H9 (cell line): ENCODE measurements at regions not wholly inside any gene's neighbourhood (a gene's known extent, or its start where the extent isn't known, plus 50 kb on each side); places are given as distances from the start of the nearest gene placed in this dataset.

ENCODE experiments used
- DNase-seq: peaks from one replicate; pipeline ENCODE4 v3.0.0-alpha.2; 2017
- H2AFZ ChIP-seq: one replicate; pipeline ENCODE4 v1.6.1; 2013; ENCODE audit warnings: mild to moderate bottlenecking, low read length, control low read depth, moderate library complexity
- H2AK5ac ChIP-seq: 2 replicates; pipeline ENCODE4 v1.6.1; 2013; ENCODE audit warnings: low read length, control low read depth, mixed read lengths; ENCODE audit not compliant: insufficient read length
- H2BK120ac ChIP-seq: one replicate; pipeline ENCODE4 v1.6.1; 2013; ENCODE audit warnings: low read depth, mild to moderate bottlenecking, low read length, control low read depth, inconsistent platforms; ENCODE audit not compliant: poor library complexity, severe bottlenecking
- H2BK12ac ChIP-seq: 2 replicates; pipeline ENCODE4 v1.6.1; 2013; ENCODE audit warnings: low read length, control low read depth, mixed read lengths, low read depth; ENCODE audit not compliant: insufficient read length
- H2BK15ac ChIP-seq: 2 replicates; pipeline ENCODE4 v1.6.1; 2013; ENCODE audit warnings: low read depth, low read length, control low read depth
- H2BK20ac ChIP-seq: one replicate; pipeline ENCODE4 v1.6.1; 2013; ENCODE audit warnings: low read depth, mild to moderate bottlenecking, low read length, control low read depth, inconsistent platforms; ENCODE audit not compliant: poor library complexity, severe bottlenecking
- H2BK5ac ChIP-seq: 2 replicates; pipeline ENCODE4 v1.6.1; 2013; ENCODE audit warnings: low read length, control low read depth, mixed read lengths; ENCODE audit not compliant: insufficient read length
- H3K14ac ChIP-seq: 2 replicates; pipeline ENCODE4 v1.6.1; 2013; ENCODE audit warnings: low read length, control low read depth; ENCODE audit not compliant: insufficient read depth
- H3K18ac ChIP-seq: 2 replicates; pipeline ENCODE4 v1.6.1; 2013; ENCODE audit warnings: low read depth, mild to moderate bottlenecking, mixed read lengths, low read length, control low read depth; ENCODE audit not compliant: insufficient read length
- H3K23ac ChIP-seq: 2 replicates; pipeline ENCODE4 v1.6.1; 2013; ENCODE audit warnings: low read length, control low read depth, mixed read lengths, low read depth; ENCODE audit not compliant: insufficient read length
- H3K23me2 ChIP-seq: 2 replicates; pipeline ENCODE4 v1.6.1; 2013; ENCODE audit warnings: low read depth, mild to moderate bottlenecking, mixed read lengths, low read length, control low read depth; ENCODE audit not compliant: insufficient read length, poor library complexity, severe bottlenecking
- H3K27ac ChIP-seq: 2 replicates; pipeline ENCODE4 v1.5.1; 2013; ENCODE audit warnings: low read length, control low read depth, mixed read lengths, low read depth; ENCODE audit not compliant: insufficient read length
- H3K27me3 ChIP-seq: 2 replicates; pipeline ENCODE4 v1.6.1; 2013; ENCODE audit warnings: low read length, control low read depth, inconsistent platforms; ENCODE audit not compliant: insufficient read depth
- H3K4ac ChIP-seq: 2 replicates; pipeline ENCODE4 v1.6.1; 2013; ENCODE audit warnings: low read depth, mild to moderate bottlenecking, control low read depth, inconsistent platforms, low read length, moderate library complexity
- H3K4me1 ChIP-seq: 2 replicates; pipeline ENCODE4 v1.6.1; 2013; ENCODE audit warnings: low read length, control low read depth, inconsistent platforms; ENCODE audit not compliant: insufficient read depth
- H3K4me2 ChIP-seq: 2 replicates; pipeline ENCODE4 v1.6.1; 2013; ENCODE audit warnings: low read length, control low read depth, mixed read lengths; ENCODE audit not compliant: insufficient read length, insufficient read depth
- H3K56ac ChIP-seq: 2 replicates; pipeline ENCODE4 v1.6.1; 2013; ENCODE audit warnings: low read depth, mild to moderate bottlenecking, mixed read lengths, low read length, control low read depth; ENCODE audit not compliant: insufficient read length
- H3K79me1 ChIP-seq: 2 replicates; pipeline ENCODE4 v1.6.1; 2013; ENCODE audit warnings: low read depth, mild to moderate bottlenecking, moderate library complexity, low read length, control low read depth, inconsistent platforms; ENCODE audit not compliant: insufficient read depth, poor library complexity, severe bottlenecking
- H3K79me2 ChIP-seq: 2 replicates; pipeline ENCODE4 v1.6.1; 2013; ENCODE audit warnings: low read length, control low read depth, inconsistent platforms; ENCODE audit not compliant: insufficient read depth
- H3K9ac ChIP-seq: 2 replicates; pipeline ENCODE4 v1.6.1; 2013; ENCODE audit warnings: low read length, control low read depth, mixed read lengths; ENCODE audit not compliant: insufficient read length; ENCODE audit errors: extremely low read depth
- H3K9me3 ChIP-seq: one replicate; pipeline ENCODE4 v1.6.1; 2013; ENCODE audit warnings: low read depth, low read length, inconsistent platforms; ENCODE audit not compliant: control insufficient read depth
- H3T11ph ChIP-seq: one replicate; pipeline ENCODE4 v1.6.1; 2013; ENCODE audit warnings: mild to moderate bottlenecking, low read length, control low read depth, inconsistent platforms
- H4K20me1 ChIP-seq: one replicate; pipeline ENCODE4 v1.6.1; 2013; ENCODE audit not compliant: control insufficient read depth, insufficient read length, insufficient read depth
- H4K5ac ChIP-seq: 2 replicates; pipeline ENCODE4 v1.6.1; 2013; ENCODE audit warnings: low read depth, mild to moderate bottlenecking, mixed read lengths, low read length, control low read depth; ENCODE audit not compliant: insufficient read length
- H4K8ac ChIP-seq: replicated peaks from 2 replicates; pipeline ENCODE4 v1.6.1; 2013; ENCODE audit warnings: low read length, control low read depth, mixed read lengths, low read depth; ENCODE audit not compliant: insufficient read length
- H4K91ac ChIP-seq: 2 replicates; pipeline ENCODE4 v1.6.1; 2013; ENCODE audit warnings: low read depth, mild to moderate bottlenecking, moderate library complexity, mixed read lengths, low read length, control low read depth; ENCODE audit not compliant: insufficient read length
- H3K27ac Mint-ChIP-seq, 3 experiments: 2 replicates in 2 of 3; 3 replicates in 1 of 3; pipeline ENCODE4 v1.8.0; 2020 to 2021; ENCODE audit warnings: mixed read lengths in 3 of 3, mild to moderate bottlenecking in 1 of 3, moderate library complexity in 1 of 3
- H3K27me3 Mint-ChIP-seq: 2 replicates; pipeline ENCODE4 v1.8.0; 2021; ENCODE audit warnings: low read depth, mild to moderate bottlenecking, moderate library complexity, mixed read lengths
- H3K36me3 Mint-ChIP-seq, 3 experiments: 2 replicates in 2 of 3; 3 replicates in 1 of 3; pipeline ENCODE4 v1.8.0; 2020 to 2021; ENCODE audit warnings: low read depth in 3 of 3, mixed read lengths in 3 of 3; ENCODE audit not compliant: insufficient read depth in 1 of 3
- H3K4me1 Mint-ChIP-seq, 2 experiments: 2 replicates each; pipeline ENCODE4 v1.8.0; 2020; ENCODE audit warnings: mixed read lengths in 2 of 2
- H3K4me3 Mint-ChIP-seq, 2 experiments: 2 replicates in 1 of 2; 3 replicates in 1 of 2; pipeline ENCODE4 v1.8.0; 2020 to 2021; ENCODE audit warnings: mild to moderate bottlenecking in 2 of 2, mixed read lengths in 2 of 2, moderate library complexity in 1 of 2
- H3K9me3 Mint-ChIP-seq, 2 experiments: 2 replicates in 1 of 2; 3 replicates in 1 of 2; pipeline ENCODE4 v1.8.0; 2020; ENCODE audit warnings: mild to moderate bottlenecking in 2 of 2, mixed read lengths in 2 of 2, moderate library complexity in 1 of 2
- WGBS: extraction: QIAGEN DNeasy Blood & Tissue Kit; methylation state at CpG from one replicate; pipeline ENCODE4 v1.1.7; 2013; ENCODE audit warnings: missing lambda C conversion rate, low lambda C conversion rate, mixed read lengths; ENCODE audit not compliant: insufficient read length; ENCODE audit errors: extremely low coverage; 5-methylcytosine and 5-hydroxymethylcytosine counted together
- TF ChIP-seq, protein P1 (sequence below): fragments of 200-600 bp; sonication (generic); conservative IDR thresholded peaks from 3 replicates; pipeline ENCODE4 v1.8.0; 2021; ENCODE audit warnings: antibody characterized with exemption, mild to moderate bottlenecking

GRCh38 chr21:22200378-22201092 is 1202.3 kb downstream of the NCAM2 start:
- Histone ChIP-seq H3K4me1 (no peaks in the 10 kb centered on the region), H2BK120ac (no peak overlapping the region), H2BK15ac (no peak overlapping the region), H3K4me2 (no peak overlapping the region), H3K23ac (no peak overlapping the region), H2AK5ac (no peak overlapping the region), H4K8ac (no peak overlapping the region), H3K9me3 (no peaks in the 10 kb centered on the region), H3K9ac (no peak overlapping the region), H3K18ac (no peak overlapping the region), H4K91ac (no peak overlapping the region), H3K27me3 (no peaks in the 10 kb centered on the region), H4K5ac (no peak overlapping the region), H3K79me2 (no peaks in the 10 kb centered on the region), H2BK20ac (no peak overlapping the region), H3K27ac (no peak overlapping the region), H2AFZ (no peak overlapping the region), H3K4ac (no peak overlapping the region), H2BK5ac (no peak overlapping the region), H4K20me1 (no peaks in the 10 kb centered on the region), H3K23me2 (no peaks in the 10 kb centered on the region), H2BK12ac (no peak overlapping the region), H3K14ac (no peak overlapping the region), H3T11ph (no peak overlapping the region), H3K56ac (no peak overlapping the region), H3K79me1 (no peaks in the 10 kb centered on the region)
- no peaks in the 10 kb centered on the region for H3K4me1 Mint-ChIP-seq
- WGBS: no CpG with 5 or more reads among the region's 4 CpGs
- TF ChIP-seq, protein P1, sequence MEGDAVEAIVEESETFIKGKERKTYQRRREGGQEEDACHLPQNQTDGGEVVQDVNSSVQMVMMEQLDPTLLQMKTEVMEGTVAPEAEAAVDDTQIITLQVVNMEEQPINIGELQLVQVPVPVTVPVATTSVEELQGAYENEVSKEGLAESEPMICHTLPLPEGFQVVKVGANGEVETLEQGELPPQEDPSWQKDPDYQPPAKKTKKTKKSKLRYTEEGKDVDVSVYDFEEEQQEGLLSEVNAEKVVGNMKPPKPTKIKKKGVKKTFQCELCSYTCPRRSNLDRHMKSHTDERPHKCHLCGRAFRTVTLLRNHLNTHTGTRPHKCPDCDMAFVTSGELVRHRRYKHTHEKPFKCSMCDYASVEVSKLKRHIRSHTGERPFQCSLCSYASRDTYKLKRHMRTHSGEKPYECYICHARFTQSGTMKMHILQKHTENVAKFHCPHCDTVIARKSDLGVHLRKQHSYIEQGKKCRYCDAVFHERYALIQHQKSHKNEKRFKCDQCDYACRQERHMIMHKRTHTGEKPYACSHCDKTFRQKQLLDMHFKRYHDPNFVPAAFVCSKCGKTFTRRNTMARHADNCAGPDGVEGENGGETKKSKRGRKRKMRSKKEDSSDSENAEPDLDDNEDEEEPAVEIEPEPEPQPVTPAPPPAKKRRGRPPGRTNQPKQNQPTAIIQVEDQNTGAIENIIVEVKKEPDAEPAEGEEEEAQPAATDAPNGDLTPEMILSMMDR: no peak
- DNase-seq: no peak
- H3K27me3 Mint-ChIP-seq: no peaks in the 10 kb centered on the region
- H3K9me3 Mint-ChIP-seq: peaks cover 7 to 12% of the 10 kb centered on the region in 2 experiments
- peaks cover 0 to 13% (median 7%) of the 10 kb centered on the region in 3 experiments; a peak in 5 of 7 replicates for H3K36me3 Mint-ChIP-seq
- no peak overlapping the region for H3K4me3 Mint-ChIP-seq
- no peak overlapping the region for H3K27ac Mint-ChIP-seq
